ENCODE measurements at regions not wholly inside any gene's neighbourhood (a gene's known extent, or its start where the extent isn't known, plus 50 kb on each side); places are given as distances from the start of the nearest gene placed in this dataset.
"Not testable (repeated sequence)": the region's sequence is repeated elsewhere in the genome, so short reads cannot be mapped to it uniquely, and the experiment has no call there.

DNA sequence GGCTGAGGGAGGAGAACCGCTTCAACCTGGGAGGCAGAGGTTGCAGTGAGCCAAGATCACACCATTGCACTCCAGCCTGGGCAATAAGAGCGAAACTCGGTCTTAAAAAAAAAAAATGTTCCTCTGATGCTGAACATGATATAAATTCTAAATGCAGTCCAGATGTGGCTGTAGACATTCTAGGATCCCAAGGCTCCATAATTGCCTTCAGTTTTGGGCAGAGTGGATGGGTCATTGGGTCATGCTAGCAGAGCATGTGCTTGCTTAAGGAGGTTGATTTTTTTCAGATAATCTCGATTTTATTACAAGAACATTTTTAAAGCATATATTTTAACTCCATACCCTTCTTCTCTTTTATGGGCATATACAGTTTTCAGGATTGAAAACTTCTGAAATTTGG, 112.0 kb downstream of the UTRN start:
- DNase-seq, result no peak

DNA sequence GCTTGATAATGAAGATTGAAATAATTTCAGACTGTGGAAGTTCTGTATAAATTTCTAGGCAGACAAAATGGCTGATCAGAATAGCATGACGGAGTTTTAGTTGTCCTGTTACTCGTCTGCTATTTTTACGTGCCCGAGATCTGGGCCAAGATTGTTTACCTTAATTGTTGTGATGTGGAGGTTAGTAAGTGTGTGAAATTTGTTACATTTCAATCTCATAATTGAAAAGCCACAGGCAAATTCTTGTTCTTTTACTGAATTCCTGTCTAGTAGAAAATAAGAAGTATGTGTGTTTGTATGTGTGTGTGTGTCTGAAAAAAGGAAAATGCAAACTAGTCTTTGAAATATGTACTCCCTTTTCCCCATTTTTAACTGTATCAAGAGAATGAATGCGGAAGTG, 115.2 kb downstream of the UTRN start:
- no peak for DNase-seq

DNA sequence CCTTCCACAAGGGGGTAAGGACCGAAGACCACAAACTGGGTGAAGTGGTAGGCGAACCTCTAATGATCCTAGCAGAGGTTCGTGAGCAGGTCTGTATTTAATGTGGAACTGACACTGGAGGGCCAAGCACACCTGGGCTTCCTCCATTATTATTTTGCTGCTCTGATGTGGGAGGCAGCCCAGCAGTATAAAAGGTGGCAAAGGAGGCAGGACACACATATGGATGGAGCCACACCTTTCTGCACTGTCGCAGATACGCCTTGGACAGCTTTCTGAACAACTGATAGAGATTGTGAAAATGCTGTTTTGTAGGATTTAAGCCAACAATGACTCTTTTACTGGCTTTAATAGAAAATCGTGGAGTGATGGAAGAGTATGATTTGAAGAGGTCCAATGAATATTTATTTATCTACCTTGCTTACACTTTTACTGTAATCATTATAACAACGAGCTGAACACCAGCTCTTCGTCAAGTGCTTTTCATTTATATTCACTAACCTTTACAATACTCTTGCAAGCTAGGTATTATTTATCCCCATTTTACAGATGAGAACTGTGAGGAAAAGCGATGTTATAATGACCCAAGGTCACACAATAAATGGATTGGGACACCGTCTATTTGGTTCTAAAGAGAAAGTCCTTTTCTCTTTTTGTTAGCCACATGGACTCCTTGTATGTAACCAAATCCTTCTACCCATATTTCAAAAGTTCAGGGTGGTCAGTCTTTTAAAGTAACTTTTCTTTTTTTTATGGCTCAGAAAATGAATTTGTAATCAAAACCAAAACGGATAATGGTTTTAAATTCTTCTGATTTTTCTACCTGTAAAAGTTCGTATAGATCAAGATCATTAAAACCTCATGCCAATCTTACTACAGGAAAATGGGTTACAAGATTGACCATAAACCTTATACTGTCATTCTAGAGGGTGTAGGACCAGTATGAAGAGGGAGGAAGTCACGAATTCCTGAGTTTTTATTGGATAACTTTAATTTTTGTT, 116.9 kb downstream of the UTRN start:
- no peak for DNase-seq

DNA sequence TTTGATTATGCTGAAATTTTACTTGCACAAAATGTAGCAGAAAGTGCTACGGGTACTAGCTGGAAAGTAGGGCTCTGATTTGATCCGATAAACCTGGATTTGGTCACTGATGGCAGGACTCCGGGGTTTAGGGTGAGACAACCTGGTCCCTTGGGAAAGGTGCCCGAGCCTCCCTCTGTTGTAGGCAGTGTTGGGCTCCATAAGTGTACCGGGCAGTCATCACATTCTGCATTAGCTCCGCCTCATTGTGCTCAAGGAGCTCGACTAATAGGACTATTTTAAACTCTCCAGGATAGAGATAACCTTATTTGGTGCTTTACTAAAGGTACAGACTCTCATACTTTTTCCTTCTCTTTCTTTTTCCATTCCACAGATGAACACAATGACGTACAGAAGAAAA, 117.6 kb downstream of the UTRN start:
- DNase-seq, result no peak

DNA sequence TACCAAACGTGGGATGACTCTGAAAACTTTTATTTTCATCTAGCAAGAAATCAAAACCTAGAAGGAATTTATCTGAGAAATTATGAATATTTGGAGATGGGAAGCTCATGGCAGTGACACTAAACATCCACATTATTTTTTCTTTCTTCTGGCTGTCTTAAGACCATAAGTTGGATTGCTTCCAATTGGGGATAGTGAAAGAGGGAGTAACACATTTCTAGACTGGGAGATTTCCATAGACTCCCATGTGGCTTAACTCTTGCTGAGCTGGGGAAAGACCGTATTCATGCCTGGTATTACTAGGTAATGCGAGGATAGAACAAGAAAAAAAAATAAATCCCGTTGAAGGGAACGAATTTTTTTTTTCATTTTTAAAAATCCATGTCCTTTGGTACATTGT, 120.0 kb downstream of the UTRN start:
- DNase-seq, result no peak

DNA sequence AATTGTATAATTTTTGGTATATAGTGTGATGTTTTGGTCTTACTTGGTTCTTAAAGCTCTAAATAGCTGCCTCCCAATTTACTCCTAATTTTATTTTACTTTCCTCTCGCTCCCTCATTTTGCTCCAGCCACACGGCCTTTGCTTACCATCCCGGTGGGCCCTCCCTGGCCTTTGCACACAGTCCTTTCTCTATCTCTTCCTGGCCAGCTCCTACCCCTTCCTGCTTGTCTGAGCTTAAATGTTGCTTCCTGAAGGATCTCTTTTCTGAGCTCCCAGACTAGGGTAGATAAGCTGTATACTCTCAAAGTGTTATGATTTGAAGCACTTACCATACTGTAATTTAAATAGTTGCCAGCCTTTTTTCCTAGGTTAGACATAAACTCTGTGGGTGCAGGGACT, 121.7 kb downstream of the UTRN start:
- no peak for DNase-seq

DNA sequence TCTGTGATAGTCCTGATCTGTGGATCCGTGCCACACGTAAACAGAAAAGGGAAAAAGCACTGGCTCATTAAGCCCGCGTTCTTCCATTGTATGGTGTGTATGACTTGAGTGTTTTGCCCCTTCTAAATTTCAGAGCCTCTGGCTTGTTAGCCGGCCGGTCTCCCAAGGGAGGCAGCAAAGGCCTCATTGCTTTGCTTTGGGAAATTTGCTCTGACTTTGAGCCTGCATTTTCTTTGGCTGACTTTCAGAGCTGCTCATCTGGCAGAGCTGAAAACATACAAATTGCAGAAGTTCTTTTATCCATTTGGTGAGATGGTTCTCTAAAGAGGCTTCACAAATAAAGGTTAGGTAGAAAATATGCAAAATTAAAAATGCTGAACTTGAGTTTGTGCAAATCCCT, 123.0 kb downstream of the UTRN start:
- DNase-seq, result no peak

DNA sequence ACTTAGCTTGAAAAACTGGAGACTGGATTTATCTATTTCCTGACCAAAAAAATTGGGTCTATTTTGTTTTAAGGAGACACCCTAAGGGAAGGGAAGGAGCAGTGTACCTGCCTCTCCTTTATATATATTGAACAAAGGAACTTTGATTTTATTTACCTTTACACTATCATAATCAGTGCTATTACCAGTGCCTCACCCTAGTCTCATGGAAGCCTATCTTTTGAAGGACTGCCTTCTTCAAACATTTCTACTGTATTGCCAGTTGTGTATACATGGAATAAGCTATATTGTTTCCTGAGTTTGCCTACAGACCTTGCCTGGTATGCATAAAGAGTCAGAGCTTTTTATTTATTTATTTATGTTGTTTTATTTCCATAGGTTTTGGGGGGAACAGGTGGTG, 124.9 kb downstream of the UTRN start:
- DNase-seq, result no peak

DNA sequence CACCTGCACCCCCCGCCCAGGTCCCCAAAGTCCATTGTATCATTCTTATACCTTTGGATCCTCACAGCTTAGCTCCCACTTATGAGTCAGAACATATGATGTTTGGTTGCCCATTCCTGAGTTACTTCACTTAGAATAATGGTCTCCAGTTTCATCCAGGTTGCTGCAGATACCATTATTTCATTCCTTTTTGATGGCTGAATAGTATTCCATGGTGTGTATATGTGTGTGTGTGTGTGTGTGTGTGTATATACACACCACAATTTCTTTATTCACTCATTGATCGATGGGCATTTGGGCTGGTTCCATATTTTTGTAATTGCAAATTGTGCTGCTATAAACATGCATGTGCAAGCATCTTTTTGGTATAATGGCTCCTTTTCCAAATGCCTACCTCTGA, 125.4 kb downstream of the UTRN start:
- DNase-seq, result not testable (repeated sequence)

DNA sequence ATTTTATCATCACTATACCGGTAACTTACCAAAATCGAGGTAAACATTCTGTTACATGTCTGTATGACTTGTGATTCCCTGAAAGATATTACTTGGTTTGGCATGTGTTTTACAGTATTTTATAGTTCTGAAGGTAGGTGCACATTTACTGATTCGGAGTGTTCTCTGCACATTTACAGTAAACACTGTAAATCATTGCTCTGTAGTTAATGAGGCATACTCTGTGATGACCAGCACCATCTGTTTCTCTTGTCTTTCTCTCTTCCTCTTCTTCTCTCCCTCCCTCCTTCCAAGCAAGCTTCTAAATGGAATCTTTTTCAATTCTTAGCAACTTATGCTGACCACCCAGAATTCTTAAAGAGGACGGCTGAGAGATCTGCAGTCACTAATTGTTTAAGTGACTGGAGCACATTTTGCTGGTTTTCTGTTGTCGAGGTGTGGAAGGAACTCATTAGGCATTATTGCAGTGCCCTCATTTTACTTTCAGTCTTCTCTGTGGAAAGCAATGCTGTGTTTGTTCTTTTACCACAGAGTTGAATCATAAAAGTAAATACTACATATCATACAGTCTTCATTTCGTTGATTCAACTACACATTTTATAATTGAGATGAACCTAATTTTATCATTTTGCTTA, 126.5 kb downstream of the UTRN start:
- DNase-seq, result no peak

DNA sequence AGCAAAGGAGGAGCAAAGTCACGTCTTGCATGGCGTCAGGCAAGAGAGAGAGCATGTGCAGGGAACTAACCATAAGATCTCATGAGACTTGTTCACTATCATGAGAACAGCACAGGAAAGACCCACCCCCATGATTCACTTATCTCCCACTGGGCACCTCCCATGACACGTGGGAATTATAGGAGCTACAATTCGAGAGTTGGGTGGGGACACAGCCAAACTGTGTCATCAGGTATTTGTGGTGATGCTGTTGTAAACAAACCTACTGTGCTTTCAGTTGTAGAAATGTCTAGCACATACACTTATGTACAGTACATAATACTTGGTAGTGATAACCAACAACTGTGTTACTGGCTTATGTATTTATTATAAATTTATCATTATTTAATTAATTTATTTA, 128.3 kb downstream of the UTRN start:
- DNase-seq, result no peak

DNA sequence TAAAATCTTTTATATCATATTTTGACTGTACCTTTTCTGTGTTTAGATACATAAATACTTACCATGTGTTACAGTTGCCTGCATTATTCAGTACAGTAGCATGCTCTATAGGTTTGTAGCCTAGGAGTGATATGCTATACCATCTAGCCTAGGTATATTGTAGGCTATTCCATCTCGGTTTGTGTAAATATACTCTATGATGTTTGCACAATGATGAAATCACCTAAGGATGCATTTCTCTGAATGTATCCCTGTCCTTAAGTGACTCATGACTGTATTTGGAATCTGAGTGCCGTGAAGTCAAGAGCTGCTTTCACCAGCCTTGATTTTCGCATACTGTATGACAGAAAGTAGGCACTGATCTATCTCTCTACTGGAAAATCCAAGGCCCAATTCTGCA, 129.9 kb downstream of the UTRN start:
- DNase-seq, result no peak

DNA sequence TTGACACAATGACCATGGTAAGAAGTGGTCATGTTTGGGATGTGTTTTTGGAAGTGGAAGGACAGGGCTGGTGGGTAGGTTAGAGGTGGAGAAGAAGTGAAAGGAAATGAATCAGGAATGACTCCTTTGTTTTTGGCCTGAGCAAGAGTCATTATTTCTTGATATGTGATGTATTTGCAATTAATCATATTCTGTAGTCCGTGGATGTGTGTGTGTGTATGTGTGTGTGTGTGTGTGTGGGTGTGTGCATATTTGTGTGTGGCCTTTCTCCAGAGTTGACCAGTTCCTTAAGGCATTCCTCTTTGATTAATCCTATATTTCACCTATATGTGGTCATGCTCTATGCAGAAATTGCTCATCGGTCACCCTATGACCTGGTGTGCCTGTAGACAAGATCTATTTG, 130.7 kb downstream of the UTRN start:
- DNase-seq, result no peak

DNA sequence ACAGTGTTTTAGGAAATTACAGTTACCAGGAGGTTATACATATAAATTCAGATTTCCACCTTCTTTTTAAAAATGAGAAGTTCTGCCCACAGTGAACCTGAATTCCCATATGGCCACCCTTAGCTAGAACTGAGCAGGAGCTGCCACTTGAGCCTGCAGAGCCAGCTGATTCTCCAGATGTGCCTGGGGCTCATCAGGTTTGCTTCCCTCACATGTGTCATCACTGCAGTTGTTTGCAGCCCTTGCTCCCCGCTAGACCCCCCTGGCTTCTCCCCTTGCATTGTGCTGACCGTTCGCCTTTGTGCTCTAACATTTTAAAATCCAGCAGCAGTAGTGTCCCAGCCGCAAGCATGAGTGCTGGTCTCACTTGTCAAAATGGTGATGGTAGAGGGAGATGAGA, 131.1 kb downstream of the UTRN start:
- DNase-seq, result no peak

DNA sequence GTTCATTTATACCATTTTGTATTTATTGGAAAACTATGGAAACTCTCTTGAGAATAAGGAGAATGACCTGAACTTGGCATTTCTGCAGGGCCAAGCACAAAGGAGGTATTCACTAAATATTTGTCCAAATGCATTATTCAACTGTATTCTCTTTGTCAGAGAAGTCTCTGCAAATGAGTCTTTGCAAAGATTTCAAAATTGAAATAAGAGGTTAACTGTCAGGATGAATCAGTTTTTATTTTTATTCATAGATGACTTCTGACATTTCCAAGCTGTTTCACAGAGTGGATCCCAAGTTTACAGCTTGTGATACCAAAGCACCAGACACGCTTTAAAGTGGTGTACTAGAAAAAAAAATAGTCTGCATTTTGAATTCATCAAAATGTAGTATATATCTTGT, 131.6 kb downstream of the UTRN start:
- no peak for DNase-seq

DNA sequence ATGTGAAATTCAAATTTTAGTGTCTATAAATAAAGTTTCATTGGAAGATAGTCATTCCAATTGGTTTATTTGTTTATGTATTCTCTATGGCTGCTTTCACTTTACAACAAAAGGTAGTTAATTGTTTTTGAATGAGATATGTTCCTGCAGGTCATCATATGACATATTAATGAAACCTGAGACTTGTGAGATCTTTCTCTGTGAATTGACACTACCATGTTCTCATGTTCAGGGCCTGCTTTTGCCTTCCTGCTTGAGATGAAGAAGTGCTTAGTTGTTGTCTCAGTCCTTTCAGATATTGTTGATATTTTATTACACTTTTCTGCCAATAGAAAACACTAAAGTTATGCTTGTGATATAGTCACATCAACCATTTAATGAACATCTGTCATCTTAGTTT, 132.5 kb downstream of the UTRN start:
- no peak for DNase-seq

DNA sequence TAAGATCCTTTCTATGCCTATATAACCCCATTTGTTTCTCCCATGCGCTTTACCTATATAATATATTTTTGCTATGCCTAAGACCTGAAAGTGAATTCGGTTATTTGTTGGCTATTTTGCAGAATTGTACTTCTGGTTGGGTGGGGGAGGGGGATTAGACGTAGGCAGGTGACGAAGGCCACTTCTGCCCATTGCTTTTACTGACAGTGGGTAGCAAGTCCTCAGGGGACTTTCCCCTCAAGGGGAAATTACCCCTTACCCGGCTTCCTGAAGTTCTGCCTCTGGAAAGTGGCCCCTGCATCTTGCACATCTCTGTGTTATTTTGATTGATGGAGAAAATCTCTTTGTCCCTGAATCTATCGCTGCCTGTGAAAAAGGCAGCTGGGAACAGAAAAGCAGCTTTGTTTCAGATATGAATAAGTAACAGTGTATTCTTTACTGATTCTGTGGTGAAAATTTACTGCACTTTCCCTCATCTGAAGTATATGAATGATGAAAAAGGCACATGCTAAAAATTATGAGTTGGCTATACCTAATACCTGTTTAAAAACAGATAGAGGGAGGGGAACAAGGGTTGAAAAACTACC, 133.9 kb downstream of the UTRN start:
- DNase-seq, result no peak

DNA sequence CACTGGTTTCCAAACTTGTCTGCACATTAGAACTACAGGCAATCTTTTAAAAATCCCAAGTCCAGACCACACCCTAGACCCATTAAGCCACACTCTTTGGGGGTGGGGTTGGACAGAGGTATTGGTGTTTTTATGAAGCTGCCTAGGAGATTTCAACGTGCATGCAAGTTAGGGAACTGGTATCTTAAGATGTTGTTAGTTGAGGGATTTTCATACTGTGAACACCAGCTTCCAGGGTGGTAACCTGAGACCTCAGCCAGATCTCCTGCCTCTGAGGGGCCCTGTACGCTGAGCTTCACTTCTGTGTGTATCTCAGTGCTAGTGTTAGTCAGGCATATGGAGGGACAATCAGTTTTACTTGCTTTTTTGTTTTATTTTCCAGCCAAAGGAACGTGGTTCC, 138.0 kb downstream of the UTRN start:
- DNase-seq, result no peak

DNA sequence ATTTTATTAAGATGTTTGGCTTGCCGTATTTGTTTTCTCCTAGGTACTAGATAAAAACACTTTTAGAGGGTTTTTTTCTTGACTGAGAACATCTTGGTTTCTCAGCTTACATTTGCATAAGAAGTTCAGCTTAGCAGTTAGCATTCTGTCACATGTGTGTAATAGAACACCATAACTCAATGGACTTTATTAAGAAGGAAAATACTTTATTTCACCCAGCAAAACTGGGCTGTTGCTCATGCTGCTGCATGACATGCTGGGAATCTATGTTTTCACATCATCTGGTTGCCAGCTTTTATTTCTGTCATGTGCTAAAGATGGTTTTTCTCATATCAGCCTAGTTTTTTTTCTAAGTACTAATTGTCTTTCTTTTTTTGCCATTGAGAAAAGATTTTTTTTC, 144.6 kb downstream of the UTRN start:
- DNase-seq, result no peak

DNA sequence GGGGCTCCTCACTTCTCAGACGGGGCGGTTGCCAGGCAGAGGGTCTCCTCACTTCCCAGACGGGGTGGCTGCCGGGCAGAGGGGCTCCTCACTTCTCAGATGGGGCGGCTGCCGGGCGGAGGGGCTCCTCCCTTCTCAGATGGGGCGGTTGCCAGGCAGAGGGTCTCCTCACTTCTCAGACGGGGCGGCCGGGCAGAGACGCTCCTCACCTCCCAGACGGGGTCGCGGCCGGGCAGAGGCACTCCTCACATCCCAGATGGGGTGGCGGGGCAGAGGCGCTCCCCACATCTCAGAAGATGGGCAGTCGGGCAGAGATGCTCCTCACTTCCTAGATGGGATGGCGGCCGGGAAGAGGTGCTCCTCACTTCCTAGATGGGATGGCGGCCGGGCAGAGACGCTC, 148.3 kb downstream of the UTRN start:
- DNase-seq, result not testable (repeated sequence)

DNA sequence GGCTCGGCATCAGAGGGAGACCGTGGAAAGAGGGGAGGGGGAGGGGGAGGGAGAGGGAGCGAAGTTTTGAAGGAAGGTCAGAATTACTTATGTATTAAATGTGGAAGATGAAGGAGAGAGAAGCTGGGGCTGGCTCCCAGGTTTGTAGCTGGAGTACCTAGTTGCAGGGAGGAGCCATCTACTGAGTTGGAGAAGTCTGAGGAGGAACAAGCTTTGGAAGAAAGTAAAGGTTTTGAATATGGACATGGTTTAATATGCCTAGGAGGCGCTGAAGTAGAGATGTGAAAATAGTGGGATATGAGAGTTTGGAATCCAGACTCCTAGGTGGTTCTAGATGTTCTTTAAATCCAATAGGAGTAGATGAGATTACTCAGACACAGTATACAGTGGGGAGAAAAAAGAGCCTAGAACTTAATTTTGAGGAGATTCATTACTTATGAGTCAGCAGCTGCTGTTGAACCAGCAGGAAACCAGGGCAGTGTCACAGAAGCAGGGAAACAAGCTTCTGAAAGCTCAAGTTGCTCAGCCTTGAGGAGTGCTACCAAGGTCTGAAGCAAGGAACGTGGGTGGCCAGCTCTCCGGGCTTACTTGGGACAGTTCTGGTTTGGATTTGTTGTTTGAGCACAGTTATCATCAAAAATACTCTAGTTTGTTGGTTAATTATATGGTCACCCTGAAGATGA, 149.3 kb downstream of the UTRN start:
- no peak for DNase-seq

DNA sequence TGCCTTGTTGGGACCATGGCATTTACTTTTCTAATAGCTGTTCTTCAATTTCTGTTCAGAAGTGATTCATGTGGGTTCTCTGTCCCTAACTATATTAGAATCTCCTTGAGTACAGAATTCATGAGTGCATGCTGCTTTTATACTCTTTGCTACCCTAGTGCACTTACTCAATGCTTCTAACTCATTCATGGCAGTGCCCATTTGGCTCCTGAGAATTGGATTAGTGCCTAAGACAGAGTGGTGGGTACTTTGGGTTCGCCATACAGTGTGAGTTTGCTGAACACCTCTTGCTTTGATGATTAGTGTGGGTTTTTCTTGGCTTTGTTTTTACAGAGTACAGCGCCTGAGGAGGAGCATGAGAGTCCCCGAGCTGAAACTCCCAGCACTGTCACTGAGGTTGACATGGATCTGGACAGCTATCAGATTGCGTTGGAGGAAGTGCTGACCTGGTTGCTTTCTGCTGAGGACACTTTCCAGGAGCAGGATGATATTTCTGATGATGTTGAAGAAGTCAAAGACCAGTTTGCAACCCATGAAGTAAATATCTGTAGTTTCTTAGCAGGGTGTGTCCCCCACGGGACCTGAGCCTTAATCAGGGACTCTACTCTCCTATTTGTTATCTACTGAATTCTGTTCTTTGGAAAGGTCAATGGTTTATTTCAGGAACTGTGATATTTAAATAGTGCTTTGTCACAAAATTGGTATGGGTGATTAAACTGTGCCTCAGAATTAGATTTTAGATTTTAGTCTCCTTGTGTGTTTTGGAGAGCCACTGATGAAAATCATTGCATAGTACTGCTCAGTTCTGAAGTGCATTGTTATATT, 150.7 kb downstream of the UTRN start:
- no peak for DNase-seq

DNA sequence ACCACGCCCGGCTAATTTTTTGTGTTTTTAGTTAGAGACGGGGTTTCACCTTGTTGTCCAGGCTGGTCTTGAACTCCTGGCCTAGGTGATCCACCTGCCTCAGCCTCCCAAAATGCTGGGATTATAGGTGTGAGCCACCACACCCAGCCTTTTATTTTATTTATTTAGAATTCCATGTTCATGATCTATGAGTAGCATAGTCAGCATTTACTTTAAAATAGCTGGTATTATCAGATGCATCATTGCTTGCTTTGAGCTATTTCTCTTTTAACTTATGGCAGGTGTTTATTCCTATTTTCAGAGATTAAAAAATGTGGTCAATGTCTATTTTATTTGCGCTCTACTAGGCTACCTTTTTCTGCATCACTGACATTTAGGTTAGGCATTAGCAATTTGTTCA, 152.0 kb downstream of the UTRN start:
- DNase-seq, result no peak
